ENCODE measurements at regions not wholly inside any gene's neighbourhood (a gene's known extent, or its start where the extent isn't known, plus 50 kb on each side); places are given as distances from the start of the nearest gene placed in this dataset.

DNA sequence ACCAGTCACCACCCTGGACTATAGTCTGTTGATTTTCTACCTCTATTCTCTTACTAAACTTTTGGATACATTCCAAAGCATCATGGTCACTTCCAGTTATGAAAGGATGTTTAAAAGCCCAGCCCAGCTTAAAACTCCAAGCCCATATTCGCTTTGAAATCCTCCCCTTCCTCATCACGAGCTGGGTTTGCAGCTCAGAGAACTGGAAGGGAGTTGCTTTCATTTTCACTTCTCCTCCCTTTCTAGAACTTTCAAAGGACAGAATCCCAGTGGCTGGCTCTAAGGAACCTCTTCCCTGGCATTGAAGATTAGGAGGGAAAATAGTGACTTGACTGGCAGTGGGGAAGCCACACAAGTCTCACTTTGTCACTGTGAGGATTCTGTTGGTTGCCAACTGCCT lies 100.1 kb upstream of the DYNLRB2 start:
- TF ChIP-seq POLR2A (IDR thresholded peaks at IDR 0.05; ENCODE audit: low read depth, low read length) (no peak), SPI1 (IDR thresholded peaks at IDR 0.05; ENCODE audit: low read depth, low read length) (no peak), TAF1 (IDR thresholded peaks at IDR 0.05; ENCODE audit: low read depth, low read length) (no peak), POLR2AphosphoS5 (IDR thresholded peaks at IDR 0.05; ENCODE audit: low read depth, low read length) (no peak), POU2F2 (IDR thresholded peaks at IDR 0.05; ENCODE audit: low read depth, low read length) (no peak)
